Upper lobe of left lung (tissue), 4 donors: ENCODE measurements at regions not wholly inside any gene's neighbourhood (a gene's known extent, or its start where the extent isn't known, plus 50 kb on each side); places are given as distances from the start of the nearest gene placed in this dataset.

Experiments used
- POLR2A ChIP-seq, 4 donors: fragments of 450-650 bp; IDR thresholded peaks; one replicate each; pipeline ENCODE4 v1.5.1; 2016 to 2017; ENCODE audit warnings: antibody characterized with exemption in 4 of 4, mild to moderate bottlenecking in 2 of 4
- POLR2AphosphoS5 ChIP-seq, 2 donors: sonication (generic); formaldehyde crosslinking; IDR thresholded peaks; one replicate each; pipeline ENCODE4 v1.5.1; 2017; ENCODE audit warnings: antibody characterized with exemption in 2 of 2

DNA sequence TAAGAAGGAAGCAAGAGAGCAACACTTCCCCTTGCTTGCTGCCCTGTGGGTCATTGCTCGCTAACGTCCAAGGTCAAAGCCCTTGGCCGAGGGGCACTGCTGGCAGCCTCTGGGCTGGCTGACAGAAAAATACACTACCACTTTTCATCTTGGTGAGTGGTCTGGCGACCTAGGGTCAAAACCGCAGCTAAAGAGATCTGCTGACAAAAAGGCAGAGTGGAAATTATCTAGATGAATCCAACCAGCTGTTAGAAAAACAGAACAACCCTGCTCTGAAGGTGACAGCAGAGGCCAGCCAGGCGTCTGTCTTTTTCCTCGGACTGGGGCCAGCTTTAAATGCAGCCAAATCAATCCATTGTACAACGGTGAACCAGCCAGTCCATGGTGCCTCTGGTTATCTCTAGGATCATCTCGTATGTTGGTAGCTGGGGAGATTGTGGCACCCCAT, 92.6 kb downstream of the CD8B2 start:
- no peak for TF ChIP-seq POLR2AphosphoS5 (IDR thresholded peaks at IDR 0.05)
- TF ChIP-seq POLR2A (IDR thresholded peaks at IDR 0.05) = no peak
